ENCODE measurements at regions not wholly inside any gene's neighbourhood (a gene's known extent, or its start where the extent isn't known, plus 50 kb on each side); places are given as distances from the start of the nearest gene placed in this dataset.

GRCh38 chr5:10077791-10078545, 171.7 kb downstream of the ATPSCKMT start:
- H4K20me1 ChIP-seq (ENCODE audit: insufficient read depth) = no peaks in the 10 kb centered on the region
- H2AFZ ChIP-seq = no peak overlapping the region
- DNase-seq = no peak
- no peaks in the 10 kb centered on the region for H3K4me1 ChIP-seq (replicated peaks; ENCODE audit: insufficient read depth)
- no peaks in the 10 kb centered on the region for H3K9me2 ChIP-seq (ENCODE audit: insufficient read depth)
- no peaks in the 10 kb centered on the region for H3F3A ChIP-seq (ENCODE audit: insufficient read depth, low read depth)
- ChIA-PET CTCF (interaction anchor here (0.5 kb wide), 1 partner anchor 957 kb away, joined by 3 read pairs; no protein-coding TSS in a partner anchor), POLR2A (ENCODE audit: unreplicated experiment) (no interaction called here)
- no peak overlapping the region for H3K27ac ChIP-seq
- no peaks in the 10 kb centered on the region for H3K9me3 ChIP-seq (ENCODE audit: insufficient read depth, low read depth)
- BruUV-seq (replicated peaks) = no TSS peak
- TF ChIP-seq CTCF (conservative IDR thresholded peaks at IDR 0.05) (no peak), EZH2 (IDR thresholded peaks at IDR 0.05; ENCODE audit: low read depth) (no peak)
- H3K4me2 ChIP-seq = no peak overlapping the region
- H3K79me2 ChIP-seq (ENCODE audit: low read depth) = no peaks in the 10 kb centered on the region
- H3K36me3 ChIP-seq (ENCODE audit: low read depth) = no peaks in the 10 kb centered on the region
- intact Hi-C loops (cut with micrococcal nuclease; ENCODE audit: unreplicated experiment) = no loop called here
- H3K27me3 ChIP-seq (ENCODE audit: insufficient read depth, low read depth) = peaks cover 61% of the 10 kb centered on the region
- no peak overlapping the region for H3K4me3 ChIP-seq

DNA sequence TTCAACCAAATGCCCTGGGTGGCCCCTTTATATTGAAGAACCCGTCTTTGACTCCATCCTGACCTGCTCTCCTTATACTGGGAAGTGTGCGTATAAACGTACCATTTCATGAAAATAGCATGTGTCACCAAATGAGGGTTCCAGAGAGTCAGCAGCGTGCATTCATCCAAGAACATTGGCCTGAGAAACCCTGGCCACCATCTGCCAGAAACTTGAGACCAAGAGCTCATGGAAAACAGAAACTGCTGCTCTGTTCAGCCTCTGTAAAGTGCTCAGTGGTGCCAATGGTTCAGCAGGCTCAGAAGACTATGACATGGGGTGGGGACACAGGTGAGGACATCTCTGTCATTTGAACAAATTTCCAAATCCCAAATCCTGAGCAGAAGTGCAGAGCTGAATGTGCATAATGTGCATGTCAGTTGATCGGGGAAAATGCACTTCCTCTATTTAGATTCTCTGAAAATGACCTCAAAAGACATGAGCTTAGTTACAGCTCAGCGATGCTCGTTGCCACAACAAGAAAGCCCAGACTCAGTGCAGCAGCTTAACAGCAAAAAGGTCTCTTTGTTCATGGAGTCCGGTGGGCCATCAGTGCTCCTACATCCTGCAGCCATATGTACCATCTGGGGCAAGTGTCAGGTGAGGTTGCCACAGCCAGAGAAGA, 176.1 kb downstream of the ATPSCKMT start:
- Histone ChIP-seq H3F3A (ENCODE audit: insufficient read depth, low read depth) (no peaks in the 10 kb centered on the region), H3K79me2 (ENCODE audit: low read depth) (no peaks in the 10 kb centered on the region), H3K27me3 (ENCODE audit: insufficient read depth, low read depth) (peaks cover 45% of the 10 kb centered on the region), H4K20me1 (ENCODE audit: insufficient read depth) (no peaks in the 10 kb centered on the region), H3K36me3 (ENCODE audit: low read depth) (no peaks in the 10 kb centered on the region), H3K27ac (no peak overlapping the region), H3K4me1 (replicated peaks; ENCODE audit: insufficient read depth) (no peaks in the 10 kb centered on the region), H3K4me3 (no peak overlapping the region), H3K9me3 (ENCODE audit: insufficient read depth, low read depth) (peaks cover 3% of the 10 kb centered on the region; the same call in 1 of the 2 replicates), H3K4me2 (no peak overlapping the region), H2AFZ (no peak overlapping the region), H3K9me2 (ENCODE audit: insufficient read depth) (no peaks in the 10 kb centered on the region)
- DNase-seq = no peak
- CTCF ChIA-PET = no interaction called here
- TF ChIP-seq CTCF (conservative IDR thresholded peaks at IDR 0.05) (no peak), EZH2 (IDR thresholded peaks at IDR 0.05; ENCODE audit: low read depth) (no peak)
- POLR2A ChIA-PET (ENCODE audit: unreplicated experiment) = no interaction called here
- intact Hi-C loops (cut with micrococcal nuclease; ENCODE audit: unreplicated experiment) = no loop called here
- BruUV-seq (replicated peaks) = no TSS peak

- intact Hi-C loops (cut with micrococcal nuclease; ENCODE audit: unreplicated experiment) = no loop called here
- Histone ChIP-seq H3K4me1 (replicated peaks; ENCODE audit: insufficient read depth) (no peaks in the 10 kb centered on the region), H3K9me2 (ENCODE audit: insufficient read depth) (no peaks in the 10 kb centered on the region), H3K9me3 (ENCODE audit: insufficient read depth, low read depth) (peaks cover 7% of the 10 kb centered on the region; the same call in 1 of the 2 replicates), H3K36me3 (ENCODE audit: low read depth) (no peaks in the 10 kb centered on the region), H3F3A (ENCODE audit: insufficient read depth, low read depth) (no peaks in the 10 kb centered on the region), H3K79me2 (ENCODE audit: low read depth) (no peaks in the 10 kb centered on the region), H3K27ac (no peak overlapping the region), H2AFZ (no peak overlapping the region), H3K27me3 (ENCODE audit: insufficient read depth, low read depth) (peaks cover 22% of the 10 kb centered on the region; the same call in 1 of the 2 replicates), H4K20me1 (ENCODE audit: insufficient read depth) (no peaks in the 10 kb centered on the region), H3K4me3 (no peak overlapping the region), H3K4me2 (no peak overlapping the region)
- no peak for DNase-seq
- TF ChIP-seq EZH2 (IDR thresholded peaks at IDR 0.05; ENCODE audit: low read depth) (no peak), CTCF (conservative IDR thresholded peaks at IDR 0.05) (no peak)
- no TSS peak for BruUV-seq (replicated peaks)
- POLR2A ChIA-PET (ENCODE audit: unreplicated experiment) = no interaction called here
- CTCF ChIA-PET = no interaction called here
Measured at GRCh38 chr5:10069637-10070313, 179.9 kb downstream of the ATPSCKMT start.
